ENCODE measurements at regions not wholly inside any gene's neighbourhood (a gene's known extent, or its start where the extent isn't known, plus 50 kb on each side); places are given as distances from the start of the nearest gene placed in this dataset.
"Not testable (repeated sequence)": the region's sequence is repeated elsewhere in the genome, so short reads cannot be mapped to it uniquely, and the experiment has no call there.

DNA sequence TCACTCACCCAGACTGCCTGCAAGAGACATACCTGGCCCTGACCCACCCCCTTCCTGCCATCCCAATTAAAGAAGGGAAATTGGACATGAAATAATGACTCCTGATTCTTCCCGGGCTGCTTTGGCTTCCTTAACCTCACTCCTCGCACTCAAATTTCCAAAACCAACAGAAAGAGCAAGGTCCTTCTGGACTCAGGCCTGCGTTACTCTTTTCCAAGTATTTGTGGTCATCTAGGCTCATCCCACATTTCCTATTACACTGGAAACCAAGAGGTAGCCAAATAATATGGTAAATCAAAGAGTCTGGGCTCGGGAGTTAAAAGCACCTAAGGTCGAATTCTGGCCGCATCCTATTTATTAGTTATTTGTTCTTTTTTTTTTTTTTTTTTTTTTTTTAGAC is 359.3 kb downstream of the NPIPA8 start:
- no peak for DNase-seq

DNA sequence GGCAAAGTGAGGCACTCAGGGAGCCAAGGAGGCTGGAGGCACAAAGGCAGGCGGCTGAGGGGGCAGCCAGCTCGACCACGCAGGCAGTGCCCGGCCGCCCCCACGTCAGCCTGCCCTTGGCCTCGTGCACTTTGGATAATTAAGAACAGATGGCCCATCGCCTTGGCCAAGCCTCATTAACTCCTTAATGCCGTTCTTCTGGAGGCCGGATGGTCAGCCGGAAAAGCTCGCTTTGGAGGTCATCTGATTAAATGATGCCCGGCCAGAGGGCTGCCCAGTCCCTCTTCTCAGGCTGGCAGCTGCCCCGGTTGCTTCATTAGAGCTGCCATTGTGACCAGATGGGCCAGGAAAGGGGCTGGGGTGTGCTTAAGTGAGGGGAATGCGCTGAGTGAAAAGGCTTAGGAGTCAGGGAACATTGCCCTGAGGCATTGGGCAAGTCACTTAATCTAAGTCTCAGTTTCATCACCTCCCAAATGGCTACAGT is 364.0 kb downstream of the NPIPA8 start:
- DNase-seq: no peak

DNA sequence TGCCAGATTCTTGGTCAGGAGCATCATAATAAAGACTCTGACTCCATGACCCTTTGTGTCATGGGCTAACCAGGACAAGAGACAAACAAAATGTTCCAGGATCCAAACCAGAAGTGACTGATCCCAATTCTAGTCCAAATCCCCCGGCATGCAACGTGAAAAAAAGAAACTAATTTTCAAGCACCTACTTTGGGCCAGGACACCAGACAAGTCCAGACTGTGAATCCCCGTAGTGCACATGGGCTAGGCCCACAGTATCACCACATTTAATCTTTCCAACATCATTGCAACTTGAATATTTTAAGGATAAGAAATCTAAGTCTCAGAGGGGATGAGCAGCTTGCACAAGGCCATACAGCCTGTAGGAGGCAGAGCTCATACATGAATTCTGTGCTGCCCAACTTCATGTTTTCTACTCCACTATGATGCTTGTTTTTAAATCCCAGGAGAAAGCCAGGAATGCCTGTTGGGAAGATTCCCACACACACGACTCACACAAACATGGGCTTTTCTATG is 365.7 kb downstream of the NPIPA8 start:
- no peak for DNase-seq

DNA sequence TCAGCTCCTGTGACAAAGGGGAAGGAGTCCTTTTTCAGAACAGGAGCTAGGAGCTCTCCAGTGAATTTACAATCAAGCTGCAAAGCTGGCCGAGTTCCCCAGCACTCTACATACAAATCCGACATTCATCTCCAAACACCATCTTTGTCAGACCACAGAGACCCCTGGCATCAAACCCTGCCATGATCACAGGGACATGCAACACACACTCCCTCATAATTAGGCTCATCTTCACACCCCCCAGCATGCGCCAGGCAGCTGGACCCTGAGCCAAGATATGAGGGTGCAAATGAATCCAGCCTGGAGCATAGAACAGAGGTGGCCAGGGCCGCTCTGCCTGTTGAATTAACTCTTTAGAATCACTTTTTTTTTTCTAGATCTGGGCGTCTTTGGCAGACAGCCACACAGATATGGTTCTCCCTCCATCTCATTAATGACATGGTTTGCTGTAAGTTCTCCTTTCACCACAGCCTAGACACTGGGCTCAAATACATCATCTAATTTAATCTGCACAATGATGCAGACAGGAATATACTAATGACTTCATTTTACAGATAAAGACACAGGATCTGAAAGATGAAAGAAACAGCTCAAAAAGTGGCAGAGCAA is 366.3 kb downstream of the NPIPA8 start:
- DNase-seq: no peak

DNA sequence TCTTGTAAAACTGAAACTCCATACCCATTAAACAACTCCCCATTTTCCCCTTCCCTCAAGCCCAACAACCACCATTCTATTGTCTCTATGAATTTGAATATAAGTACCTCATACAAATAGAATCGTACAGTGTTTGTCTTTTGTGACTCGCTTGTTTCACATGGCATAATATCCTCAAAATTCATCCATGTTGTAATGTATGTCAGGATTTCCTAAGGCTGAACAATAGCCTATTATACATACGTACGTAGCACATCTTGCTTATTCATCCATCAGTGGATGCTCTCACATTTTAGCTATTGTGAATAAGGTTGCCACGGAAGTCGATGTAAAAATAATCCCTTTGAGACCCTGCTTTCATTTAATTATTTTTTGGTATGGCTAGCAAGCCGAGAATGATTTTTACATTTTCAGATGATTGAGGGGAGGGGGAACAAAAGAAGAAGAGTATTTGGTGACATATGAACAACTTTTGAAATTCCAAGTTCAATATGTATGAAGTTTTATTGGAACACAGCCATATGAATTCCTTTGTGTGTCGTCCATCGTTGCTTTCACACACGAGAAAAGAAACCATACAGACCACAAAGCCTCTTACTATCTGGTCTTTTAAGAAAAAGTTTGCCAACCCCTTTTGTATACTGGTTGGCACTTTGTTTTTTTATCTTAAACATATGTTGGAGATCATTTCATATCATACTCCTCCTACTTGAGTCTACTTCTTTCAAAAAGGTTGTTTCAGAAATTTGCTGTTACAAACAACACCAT is 371.2 kb downstream of the NPIPA8 start:
- DNase-seq: no peak

DNA sequence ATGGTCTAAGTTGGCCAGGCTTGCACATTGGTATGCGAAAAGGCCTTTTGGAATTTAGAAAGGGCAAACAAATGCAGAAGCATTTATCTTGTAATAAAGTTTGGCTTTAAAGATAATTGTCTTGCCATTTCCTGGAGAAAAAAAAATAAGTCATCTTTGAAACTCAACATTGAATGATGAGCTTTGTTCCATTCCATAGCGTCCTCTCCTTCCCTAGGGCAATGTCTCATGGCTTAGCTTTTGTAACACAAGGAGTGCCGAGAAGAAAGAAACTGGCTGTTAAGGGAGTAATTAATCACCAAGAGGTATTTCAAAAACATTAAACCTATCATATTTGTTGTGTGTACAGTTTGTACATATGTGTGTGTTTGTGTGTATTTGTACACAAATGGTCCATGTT is 372.3 kb downstream of the NPIPA8 start:
- DNase-seq: no peak

DNA sequence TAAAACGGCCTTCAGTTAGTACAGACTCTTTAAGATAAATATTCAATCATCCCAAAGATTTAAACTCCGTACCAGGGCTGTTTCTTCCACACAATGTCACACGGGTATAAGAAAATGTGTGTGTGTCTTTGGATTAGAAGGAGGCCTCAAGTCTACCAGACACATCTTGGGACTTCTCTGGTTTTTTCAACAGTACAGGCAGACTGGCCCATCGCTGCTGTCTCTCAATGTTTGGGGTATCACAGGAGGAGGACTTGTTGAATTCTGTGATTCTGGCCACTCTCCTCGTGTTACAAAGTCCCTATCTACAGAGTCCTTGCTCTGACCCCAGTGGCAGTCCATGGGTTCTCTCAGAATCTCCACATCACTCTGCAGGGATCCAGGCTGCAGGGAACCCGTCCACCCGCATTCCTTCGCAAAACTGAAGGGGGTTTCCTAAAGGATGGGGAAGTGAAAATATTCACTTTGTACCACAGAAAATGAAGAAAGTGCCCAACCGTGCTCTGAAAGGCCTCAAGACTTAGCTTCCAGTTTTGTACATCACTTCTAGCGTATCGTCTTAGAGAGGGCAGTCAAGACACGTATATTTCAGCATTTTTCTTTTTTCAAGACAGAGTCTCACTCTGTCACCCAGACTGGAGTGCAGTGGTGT is 373.2 kb downstream of the NPIPA8 start:
- DNase-seq: no peak

DNA sequence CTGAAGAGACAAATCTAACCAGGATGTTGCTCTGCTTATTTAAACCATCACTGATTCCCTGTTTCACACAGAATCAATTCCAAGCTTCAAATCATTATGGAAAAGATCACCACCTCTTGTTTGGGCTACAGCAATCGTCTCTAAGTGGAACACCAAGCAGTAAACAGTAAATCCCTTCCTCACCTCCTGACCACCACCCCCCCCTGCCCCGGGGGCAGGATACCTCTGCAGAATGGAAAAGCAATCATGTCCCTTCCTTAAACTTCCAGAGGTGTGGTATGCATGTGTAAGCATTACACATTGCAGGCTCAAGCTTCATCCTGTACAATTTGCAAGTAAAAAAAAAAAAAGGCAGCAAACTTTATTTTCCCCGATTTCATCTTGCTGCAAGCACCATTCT is 373.8 kb downstream of the NPIPA8 start:
- DNase-seq: no peak

DNA sequence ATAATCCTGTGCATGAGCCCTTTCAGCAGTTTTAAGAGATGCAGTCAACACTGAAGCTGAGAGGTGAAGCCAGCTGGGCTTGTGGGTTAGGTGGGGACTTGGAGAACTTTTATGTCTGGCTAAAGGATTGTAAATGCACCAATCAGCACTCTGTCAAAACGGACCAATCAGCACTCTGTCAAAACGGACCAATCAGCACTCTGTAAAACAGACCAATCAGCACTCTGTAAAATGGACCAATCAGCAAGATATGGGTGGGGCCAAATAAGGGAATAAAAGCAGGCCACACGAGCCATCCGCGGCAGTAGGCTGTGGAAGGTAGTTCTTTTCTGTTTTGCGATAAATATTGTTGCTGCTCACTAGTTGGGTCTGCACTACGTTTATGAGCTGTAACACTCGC is 374.7 kb downstream of the NPIPA8 start:
- DNase-seq: not testable (repeated sequence)

DNA sequence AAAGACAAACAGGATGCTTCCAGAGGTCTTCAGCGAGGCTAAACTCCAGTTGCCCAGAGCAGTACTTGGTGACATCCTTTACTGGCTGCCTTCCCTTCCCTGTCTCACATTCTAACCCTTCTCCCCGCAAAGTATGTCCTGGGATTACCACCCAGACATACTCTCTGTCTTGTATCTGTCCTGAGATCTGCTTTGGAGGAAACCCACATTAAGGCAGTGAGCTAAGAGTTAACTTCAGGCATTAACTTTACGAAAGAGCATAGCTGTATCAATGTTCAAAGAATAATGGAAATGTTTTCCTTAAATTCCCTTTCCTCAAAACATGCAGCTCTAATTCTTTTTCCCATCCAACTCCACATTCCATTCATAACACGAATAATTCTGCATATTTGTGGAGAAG is 385.2 kb downstream of the NPIPA8 start:
- DNase-seq: no peak

DNA sequence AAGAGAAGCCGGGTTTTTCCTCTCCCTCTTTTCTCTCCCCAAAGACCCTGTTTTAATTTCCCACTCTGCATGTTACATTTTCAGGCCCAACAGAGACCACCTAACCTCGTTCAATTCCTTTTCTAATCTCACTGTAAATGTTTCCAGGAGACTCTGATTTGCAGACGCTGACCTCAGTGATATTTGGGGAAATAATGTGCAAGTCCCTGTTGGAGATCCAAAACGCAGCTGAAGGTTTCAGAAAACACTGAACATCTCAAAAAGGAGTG is 386.6 kb downstream of the NPIPA8 start:
- DNase-seq: no peak

DNA sequence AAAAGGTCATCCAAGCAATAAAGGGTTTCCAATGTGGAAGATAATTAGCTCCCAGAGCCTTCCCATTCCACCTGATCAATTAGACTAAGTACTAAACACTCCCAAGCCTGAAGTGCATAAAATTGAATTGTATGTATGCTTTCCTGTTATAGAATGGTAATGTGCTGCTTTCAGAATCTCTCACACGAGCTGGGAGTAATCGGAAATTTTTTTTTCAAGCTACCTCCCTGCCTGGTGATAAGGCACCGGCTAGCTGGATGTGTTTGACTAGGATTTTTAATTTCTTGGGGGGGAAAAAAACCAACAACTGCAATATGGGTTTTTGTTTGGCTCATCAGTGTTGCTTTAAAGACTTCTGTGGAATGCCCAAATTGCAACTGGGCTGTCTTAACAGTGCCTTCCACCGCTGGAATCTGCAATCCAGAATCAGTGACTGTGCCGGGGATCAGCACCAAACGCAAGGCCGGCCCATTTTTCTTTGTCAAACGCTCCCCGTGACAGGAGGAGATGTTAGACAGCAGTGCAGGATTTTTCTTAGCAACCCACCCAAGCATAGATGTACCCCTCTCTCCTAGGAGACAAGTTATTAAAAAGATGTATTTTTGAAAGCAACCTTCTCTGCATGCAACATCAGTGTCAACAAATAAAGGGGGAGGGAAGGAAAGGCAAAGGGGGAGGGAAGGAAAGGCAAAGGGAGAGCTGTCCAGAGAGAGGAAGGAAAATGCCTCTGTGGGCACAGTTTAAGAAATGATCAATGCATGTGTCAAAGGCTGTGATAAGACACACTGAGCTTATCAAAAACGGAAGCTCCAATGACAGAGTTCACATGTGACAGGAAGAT is 387.2 kb downstream of the NPIPA8 start:
- DNase-seq: no peak

DNA sequence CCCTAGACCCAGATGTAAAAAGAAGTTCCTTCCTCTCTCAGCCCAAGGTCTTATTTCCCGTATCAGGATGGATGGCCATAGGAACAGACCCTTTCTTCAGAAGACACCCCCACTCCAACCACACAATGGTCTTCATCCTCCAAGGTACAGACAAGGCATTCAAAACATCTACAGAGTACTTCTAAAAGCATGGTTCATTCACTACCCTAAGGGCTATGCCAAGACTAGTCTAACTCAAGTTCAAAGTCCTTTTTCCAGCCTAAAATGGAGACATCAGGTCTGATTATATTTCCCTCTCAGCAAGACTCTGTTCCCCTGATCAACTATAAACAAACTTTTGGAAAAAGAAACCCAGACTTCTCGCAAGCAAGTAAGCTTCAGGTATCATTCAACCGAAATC is 388.9 kb downstream of the NPIPA8 start:
- no peak for DNase-seq

DNA sequence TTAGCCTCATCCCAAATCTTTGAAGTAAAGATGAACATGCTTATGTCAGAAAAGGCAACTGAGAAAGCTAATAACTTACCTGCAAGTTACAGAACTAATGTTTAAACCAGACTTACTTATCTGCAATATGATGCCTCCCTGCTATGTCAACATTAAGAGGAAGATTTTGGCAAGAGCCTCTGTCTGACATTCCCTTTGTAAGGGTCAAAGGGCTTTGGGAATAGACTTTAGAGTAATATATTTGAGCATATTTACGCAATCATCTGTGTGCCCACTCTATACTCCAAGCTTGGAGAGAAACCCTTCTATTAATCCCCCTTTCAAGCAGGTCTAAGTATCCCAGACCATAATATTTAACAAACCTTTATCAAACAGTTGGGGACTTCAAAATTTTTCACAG is 389.4 kb downstream of the NPIPA8 start:
- DNase-seq: no peak

DNA sequence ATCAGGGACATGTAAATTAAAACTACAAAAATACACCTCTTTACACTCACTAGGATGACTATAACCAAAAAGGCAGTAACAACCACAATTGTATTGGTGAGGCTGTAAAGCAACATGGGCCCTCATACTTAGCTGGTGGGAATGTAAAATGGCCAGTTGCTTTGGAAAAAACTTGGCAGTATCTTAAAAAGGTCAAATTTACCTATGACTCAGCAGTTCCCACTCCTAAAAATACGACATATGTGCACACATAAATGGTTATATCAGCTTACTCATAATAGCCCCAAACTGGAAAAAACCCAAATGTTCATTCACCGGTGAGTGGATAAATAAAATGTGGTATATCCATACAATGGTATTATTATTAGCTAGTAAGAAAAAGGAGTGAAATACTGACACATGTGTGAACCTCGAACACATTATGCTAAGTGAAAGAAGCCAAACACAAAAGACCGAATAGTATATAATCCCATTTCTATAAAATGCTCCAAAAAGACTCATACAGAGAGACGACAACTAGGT is 391.4 kb downstream of the NPIPA8 start:
- DNase-seq: no peak

DNA sequence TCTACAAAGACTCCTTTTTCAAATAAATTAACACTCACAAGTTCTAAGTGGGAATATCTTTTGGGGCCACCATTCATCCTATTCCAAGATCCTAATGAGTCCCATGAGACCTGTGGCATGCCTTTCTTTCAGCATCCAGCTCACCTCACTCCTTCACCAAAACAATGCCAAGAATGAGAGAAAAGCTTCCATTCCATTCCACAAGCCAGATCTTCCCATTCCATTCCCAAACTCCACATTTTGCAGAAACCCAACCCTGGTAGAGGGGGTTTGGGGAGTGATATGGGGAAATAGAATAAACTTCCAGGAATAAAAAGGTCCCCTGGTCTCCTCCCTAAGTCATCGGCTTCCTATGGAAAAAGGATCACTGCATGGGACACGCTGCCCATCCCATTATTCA is 392.2 kb downstream of the NPIPA8 start:
- DNase-seq: no peak

DNA sequence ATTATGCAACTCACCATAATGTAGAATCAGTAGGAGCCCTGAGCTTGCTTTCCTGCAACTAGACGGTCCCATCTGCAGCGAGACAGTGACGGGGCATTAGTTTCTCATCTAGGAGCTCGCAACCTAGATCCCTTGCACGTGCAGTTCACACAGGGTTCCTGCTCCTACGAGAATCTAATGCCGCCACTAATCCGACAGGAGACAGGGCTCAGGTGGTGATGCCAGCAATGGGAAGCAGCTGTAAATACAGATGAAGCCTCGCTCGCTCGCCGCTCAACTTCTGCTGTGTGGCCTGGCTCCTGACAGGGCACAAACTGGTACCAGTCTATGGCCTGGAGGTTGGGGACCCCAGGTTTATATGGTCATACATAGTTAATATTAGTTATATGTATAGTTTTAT is 394.5 kb downstream of the NPIPA8 start:
- DNase-seq: no peak

DNA sequence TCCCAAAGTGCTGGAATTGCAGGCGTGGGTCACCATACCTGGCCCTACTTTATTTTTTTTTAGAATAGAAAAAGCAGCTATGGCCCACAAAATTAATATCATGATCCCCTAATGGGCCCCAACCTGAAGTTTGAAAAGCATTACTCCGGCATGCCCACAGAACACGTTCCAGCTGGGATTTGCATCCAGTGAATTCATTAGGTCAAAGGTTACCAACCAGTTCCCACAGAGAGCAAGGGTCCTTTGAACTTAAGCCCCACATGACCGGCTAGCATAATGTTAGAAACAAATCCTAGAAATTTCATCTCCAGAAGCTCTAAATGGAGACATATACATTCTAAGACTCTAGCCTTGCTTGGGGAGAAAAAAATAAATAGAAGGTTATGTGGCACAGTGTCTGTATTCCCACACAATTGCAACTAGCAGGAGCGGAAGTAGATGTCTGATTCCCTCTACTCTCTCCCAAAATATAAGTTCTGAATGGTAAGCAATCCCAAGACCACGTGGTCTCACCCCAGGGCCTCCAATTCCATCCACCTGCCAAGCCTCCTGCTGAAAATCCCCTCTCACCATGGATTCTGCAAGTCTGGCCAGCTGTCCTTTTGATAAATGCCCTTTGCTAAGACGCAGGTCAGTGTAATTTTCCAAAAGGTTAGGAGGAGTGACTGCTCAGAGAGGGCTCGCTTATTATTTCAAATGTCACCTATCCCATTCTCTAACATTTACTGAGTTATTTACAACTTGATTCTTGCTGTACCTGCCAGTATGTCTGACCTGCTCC is 395.8 kb downstream of the NPIPA8 start:
- DNase-seq: no peak

DNA sequence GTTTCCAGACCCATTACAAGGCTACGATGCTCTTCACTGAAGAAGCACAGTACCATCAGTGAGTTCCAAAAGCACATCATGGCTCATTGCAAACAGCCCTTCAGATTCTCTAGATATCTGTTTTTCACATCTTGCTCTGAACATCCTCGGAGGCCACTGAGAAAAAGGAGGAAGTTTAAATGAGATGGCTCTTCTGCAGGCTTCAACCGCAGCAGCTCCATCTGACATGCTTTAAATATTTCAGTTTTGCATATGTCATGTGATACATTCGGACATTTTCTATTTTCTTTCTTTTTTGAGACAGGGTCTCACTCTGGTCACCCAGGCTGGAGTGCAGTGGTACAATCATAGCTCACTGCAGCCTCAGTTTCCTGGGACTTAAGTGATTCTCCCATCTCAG is 396.8 kb downstream of the NPIPA8 start:
- no peak for DNase-seq

DNA sequence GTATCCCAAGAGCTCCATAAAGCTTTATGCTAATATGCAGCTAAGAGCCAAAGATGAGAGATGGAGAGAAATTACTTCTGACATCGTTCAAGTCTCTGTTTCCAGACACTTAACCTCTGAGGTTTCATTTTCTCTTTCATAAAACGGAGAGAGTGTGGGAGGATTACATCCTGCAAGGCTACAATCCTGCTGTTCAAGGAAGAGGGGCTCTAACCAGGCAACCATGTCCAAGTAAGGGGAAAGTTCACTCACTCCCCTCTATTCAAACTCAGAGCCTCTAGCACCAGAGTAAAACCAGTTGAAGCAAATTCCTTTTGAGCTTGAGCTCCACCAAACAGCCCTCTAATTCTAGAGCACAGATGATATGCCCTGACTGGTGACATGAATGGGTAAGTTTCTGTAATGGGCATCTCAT is 397.4 kb downstream of the NPIPA8 start:
- DNase-seq: no peak

DNA sequence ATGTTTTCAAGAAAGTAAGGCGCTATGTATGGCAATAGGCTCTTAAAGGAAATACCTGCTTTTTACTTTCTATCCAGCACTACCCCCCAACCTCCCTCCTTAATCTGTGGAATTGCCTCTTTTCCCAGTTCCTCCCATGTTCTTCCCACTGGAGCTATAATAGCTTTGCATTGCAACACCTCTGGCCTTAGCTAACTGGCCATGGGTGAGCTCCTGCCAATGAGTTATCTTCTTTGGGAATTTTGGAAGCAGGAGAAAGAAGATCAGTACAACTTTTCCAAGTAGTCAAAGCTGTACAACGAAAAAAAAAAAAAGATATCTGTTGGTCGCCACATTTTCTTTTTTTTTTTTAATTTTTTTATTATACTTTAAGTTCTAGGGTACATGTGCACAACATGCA is 398.0 kb downstream of the NPIPA8 start:
- no peak for DNase-seq

DNA sequence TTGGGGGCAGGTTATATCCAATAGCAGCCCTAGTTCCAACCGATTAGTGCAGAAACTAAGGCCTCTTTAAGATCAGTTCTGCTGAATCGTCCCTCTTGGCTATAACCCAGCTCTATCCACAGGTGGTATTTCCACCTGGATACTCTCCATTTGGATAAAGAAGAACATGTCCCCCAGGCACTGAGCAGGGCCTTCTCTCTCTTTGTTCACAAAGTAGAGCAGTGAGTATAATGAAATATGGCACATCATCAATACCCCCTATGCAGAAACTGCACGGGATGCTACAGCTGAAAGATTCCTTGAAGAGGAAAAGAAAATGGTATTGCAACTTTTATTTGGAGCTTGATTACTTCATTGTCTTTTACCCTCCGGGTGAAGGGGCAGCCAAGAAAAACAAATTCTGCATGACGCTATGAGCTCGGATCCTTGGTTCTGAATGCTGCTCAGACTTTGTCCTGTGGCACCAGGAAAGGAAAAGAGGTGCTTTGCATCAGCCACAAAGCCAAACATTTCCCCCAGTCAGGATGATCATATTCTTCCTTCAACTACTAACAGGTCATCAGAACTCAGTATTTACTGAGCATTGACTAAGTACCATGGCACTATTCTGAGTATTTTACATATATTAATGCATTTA is 399.7 kb downstream of the NPIPA8 start:
- DNase-seq: no peak
